ENCODE measurements at regions not wholly inside any gene's neighbourhood (a gene's known extent, or its start where the extent isn't known, plus 50 kb on each side); places are given as distances from the start of the nearest gene placed in this dataset.

- no peak for TF ChIP-seq CTCF (conservative IDR thresholded peaks at IDR 0.05)
- Mint-ChIP-seq H3K27me3 (no peaks in the 10 kb centered on the region), H3K9me3 (no peaks in the 10 kb centered on the region)
These were observed 1085.8 kb downstream of the TDRD15 start for GRCh38 chr2:22209545-22209944.

GRCh38 chr2:22213237-22213636, 1089.5 kb downstream of the TDRD15 start:
- Mint-ChIP-seq H3K36me3 (no peaks in the 10 kb centered on the region), H3K4me3 (no peak overlapping the region), H3K27me3 (peaks cover 3% of the 10 kb centered on the region), H3K4me1 (ENCODE audit: unreplicated experiment) (no peaks in the 10 kb centered on the region), H3K9me3 (no peaks in the 10 kb centered on the region), H3K27ac (no peak overlapping the region)
- no peak for DNase-seq (ENCODE audit: extremely low spot score, unreplicated experiment)
- no peak for TF ChIP-seq CTCF (conservative IDR thresholded peaks at IDR 0.05)

More at GRCh38 chr2:22209545-22209944, 1085.8 kb downstream of the TDRD15 start:
- Mint-ChIP-seq H3K4me1 (ENCODE audit: unreplicated experiment) (no peaks in the 10 kb centered on the region), H3K27ac (no peak overlapping the region), H3K36me3 (no peaks in the 10 kb centered on the region), H3K4me3 (no peak overlapping the region)
- DNase-seq (ENCODE audit: extremely low spot score, unreplicated experiment): no peak

GRCh38 chr2:22215517-22215916, 1091.7 kb downstream of the TDRD15 start:
- H3K27me3 Mint-ChIP-seq: peaks cover 3% of the 10 kb centered on the region

GRCh38 chr2:22217881-22218280, 1094.1 kb downstream of the TDRD15 start:
- Mint-ChIP-seq H3K27me3 (peaks cover 3% of the 10 kb centered on the region), H3K27ac (no peak overlapping the region), H3K4me3 (no peak overlapping the region), H3K4me1 (ENCODE audit: unreplicated experiment) (no peaks in the 10 kb centered on the region), H3K36me3 (no peaks in the 10 kb centered on the region), H3K9me3 (no peaks in the 10 kb centered on the region)
- no peak for TF ChIP-seq CTCF (conservative IDR thresholded peaks at IDR 0.05)
- DNase-seq (ENCODE audit: extremely low spot score, unreplicated experiment): no peak

More at GRCh38 chr2:22215517-22215916, 1091.7 kb downstream of the TDRD15 start:
- Mint-ChIP-seq H3K36me3 (no peaks in the 10 kb centered on the region), H3K9me3 (no peaks in the 10 kb centered on the region), H3K4me3 (no peak overlapping the region), H3K4me1 (ENCODE audit: unreplicated experiment) (no peaks in the 10 kb centered on the region), H3K27ac (no peak overlapping the region)
- DNase-seq (ENCODE audit: extremely low spot score, unreplicated experiment): no peak
- TF ChIP-seq CTCF (conservative IDR thresholded peaks at IDR 0.05): no peak

- Mint-ChIP-seq H3K4me1 (ENCODE audit: unreplicated experiment) (no peaks in the 10 kb centered on the region), H3K27ac (no peak overlapping the region), H3K27me3 (peaks cover 3% of the 10 kb centered on the region), H3K36me3 (no peaks in the 10 kb centered on the region), H3K9me3 (peaks cover 12% of the 10 kb centered on the region), H3K4me3 (no peak overlapping the region)
- TF ChIP-seq CTCF (conservative IDR thresholded peaks at IDR 0.05): no peak
- no peak for DNase-seq (ENCODE audit: extremely low spot score, unreplicated experiment)
These were observed 1097.2 kb downstream of the TDRD15 start for GRCh38 chr2:22221006-22221405.

- Mint-ChIP-seq H3K27ac (no peak overlapping the region), H3K27me3 (peaks cover 5% of the 10 kb centered on the region)
- no peak for TF ChIP-seq CTCF (conservative IDR thresholded peaks at IDR 0.05)
These were observed 1115.2 kb downstream of the TDRD15 start for GRCh38 chr2:22238967-22239366.

More at GRCh38 chr2:22238967-22239366, 1115.2 kb downstream of the TDRD15 start:
- Mint-ChIP-seq H3K4me3 (no peak overlapping the region), H3K36me3 (no peaks in the 10 kb centered on the region), H3K4me1 (ENCODE audit: unreplicated experiment) (no peaks in the 10 kb centered on the region), H3K9me3 (no peaks in the 10 kb centered on the region)
- DNase-seq (ENCODE audit: extremely low spot score, unreplicated experiment): no peak
